Pons (tissue), 1 donor: ENCODE measurements at regions not wholly inside any gene's neighbourhood (a gene's known extent, or its start where the extent isn't known, plus 50 kb on each side); places are given as distances from the start of the nearest gene placed in this dataset.

Source experiments
- DNase-seq: peaks from one replicate; pipeline ENCODE4 v3.0.0-alpha.2; 2016; ENCODE audit warnings: low spot score

DNA sequence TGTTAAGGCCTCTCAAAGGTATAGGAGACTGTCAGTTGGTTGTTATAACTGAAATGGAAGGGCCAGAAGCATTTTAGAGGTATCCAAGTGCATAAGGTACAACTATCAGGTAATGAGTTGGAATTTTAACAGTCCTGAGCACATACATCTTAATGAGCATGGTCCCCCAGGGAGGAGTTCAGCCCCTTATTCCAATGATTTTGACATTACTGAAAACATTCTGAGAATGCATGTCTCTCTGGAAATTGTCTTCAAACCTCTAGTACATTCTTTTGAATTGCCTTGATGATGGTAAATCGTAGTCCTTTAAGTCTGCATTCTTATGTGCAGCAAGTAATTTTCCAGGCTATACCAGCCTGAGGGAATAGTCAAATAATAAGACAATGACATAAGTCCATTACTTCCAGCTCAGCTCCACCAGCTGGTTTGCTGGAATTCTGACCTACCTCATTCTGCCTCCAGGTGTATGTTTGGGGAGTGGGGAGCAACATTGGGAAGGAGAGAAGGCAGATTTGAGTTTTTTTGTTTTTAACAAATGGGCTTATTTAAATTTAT, 239.2 kb downstream of the MSRB3 start:
- DNase-seq: no peak

DNA sequence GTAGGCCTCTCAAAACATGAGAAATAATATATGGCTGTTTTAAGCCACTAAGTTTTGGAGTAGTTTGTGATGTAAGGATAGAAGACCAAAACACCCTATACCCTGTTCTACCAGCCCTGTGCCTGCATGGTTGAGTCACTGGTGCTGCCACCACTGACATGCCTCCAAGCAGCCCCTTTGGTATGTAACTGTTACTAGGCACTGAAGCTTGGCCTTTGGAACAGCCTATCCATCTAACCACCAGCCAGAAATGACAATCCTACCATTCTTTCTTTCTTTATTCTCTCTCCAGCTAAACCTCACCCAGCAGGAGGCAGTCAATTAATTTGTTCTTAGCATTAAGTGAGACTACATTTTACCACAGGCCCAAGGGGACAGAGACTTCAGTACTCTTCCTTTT, 240.3 kb downstream of the MSRB3 start:
- no peak for DNase-seq

DNA sequence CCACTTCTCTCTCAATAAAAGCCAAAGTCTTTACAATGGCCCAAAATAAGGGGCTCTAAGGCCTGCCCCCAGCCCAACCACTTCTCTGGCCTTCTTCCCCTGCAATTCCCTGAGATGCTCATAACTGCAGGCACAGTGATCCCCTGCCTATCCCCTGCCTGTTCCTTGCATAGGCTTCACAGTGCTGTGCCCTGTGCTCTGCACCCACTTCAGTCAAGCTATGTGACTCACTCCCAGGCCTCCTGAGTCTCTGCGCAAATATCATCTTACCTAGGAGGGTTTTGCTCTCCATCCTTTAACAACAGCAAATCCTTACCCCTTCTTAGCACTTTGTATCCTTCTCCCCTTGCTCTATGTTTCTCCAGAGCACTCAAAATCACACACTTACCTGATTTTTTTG, 242.2 kb downstream of the MSRB3 start:
- no peak for DNase-seq

DNA sequence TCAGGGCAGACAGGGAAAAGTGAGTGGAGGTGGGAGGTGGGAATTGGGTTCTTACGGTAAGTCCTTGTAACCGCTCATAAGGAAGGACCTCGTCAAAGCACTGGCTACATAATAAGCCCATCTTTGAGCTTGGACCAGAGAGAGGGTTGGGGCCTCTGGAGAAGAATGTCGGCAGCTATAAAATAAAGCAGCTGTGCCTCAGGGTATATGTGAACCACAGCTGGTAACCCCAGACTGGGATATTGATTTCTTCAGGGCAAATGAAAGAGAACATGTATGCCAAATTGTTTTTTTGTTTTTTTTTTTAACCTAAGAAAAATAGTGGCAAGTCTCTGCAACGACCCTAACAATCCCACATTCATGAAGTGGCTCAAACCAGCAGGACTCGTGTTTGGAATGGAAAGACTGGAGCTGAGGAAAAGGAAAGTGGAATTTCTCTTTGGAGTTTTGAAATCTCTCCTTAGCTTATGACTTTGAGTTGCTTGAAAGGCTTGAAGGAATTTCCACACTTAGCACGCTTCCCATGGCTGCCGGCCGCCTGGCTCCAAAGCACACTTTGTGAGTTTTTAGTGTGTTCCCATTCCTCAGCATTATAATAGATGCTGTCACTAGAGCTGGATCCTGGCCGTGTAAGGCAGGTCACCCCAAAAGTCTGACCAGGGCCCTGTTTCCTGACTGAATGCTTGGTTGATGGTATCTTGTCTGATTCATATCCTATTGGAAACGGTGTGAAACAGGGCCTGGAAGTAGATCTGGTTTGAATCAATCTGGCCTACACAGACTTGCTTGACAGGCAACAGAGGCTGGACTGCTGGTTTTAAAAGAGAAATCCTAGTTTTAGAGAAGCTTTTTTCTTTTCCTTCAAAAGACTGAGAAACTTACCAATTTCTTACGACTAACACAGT, 244.7 kb downstream of the MSRB3 start:
- no peak for DNase-seq

DNA sequence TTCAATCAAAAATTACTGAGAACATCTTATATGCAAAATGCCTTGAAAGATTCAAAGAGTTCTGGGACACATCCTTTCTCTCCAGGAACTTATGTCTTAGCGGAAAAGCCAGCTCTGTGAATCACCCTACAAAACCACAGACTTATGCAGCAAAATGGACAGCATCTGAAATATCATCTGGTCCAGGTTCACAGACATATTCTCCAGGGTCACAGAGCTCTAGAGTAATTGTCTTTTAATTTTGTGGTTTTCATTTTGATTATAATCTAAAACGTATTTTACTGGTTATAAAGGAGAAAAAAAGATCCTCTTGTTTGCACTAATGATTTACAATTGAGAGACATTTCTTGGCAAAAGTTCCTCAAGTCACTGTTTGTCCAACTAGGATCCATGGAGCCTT, 246.2 kb downstream of the MSRB3 start:
- no peak for DNase-seq

DNA sequence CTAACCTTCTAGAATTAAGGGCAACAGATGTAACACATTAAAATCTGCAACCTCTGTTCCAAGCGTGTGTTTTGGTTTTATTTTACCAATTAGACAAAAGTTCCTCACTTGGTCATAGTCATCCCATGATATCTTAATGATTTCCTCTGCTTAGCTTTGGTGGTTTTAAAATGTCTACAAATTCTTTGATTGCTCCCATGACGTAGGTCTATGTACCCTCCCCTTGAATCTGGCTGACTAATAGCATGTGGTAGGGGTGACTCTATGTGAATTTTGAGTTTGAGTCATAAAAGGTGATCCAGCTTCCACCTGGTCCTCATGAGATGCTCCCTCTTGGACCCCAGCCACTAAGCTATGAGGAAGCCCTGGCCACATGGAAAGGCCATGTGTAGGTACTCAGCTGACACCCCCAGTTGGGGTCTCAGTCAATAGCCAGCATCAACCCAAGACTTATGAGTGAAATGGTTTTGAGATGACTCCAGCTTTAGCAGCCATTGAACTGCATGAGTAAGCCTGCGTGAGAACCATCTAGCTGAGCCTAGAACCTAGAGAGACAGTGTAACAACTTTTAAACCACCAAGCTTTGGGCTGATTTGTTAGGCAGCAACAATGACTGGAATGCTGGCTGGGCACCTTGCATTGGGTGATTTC, 247.1 kb downstream of the MSRB3 start:
- DNase-seq: no peak

DNA sequence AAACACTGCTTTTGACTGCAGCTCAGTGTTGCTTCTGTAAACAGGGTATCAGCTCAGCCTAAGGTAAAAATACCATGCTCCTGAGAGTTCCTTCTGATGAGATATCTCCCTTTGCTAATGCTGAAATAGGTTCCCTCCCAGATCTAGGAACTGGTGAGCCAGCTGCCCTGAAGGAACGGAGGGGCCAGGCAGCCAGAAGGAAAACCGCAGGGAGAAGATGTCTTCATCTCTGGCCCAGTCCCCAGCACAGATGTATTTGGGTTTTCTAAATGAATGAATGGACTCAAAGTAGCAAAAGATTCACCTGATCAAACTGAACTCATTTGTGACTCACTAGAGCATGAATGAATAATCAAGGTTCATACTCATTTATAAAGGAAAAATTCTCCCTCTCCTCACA, 247.8 kb downstream of the MSRB3 start:
- no peak for DNase-seq

DNA sequence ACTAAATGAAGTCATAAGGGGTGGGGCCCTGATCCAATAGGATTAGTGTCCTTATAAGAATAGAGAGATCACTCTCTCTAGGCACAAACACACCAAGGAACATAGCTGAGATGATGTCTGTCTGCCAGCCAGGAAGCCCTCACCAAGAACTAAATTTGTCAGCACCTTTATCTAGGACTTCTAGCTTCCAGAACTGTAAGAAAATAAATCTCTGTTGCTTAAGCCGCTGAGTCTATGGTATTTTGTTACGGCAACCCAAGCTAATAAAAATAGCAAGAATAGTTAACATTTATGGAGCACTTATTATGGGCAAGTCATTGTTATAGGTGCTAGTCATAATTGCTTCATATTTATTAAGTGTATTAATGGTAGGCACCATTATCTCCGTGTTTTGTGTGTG, 249.6 kb downstream of the MSRB3 start:
- DNase-seq: no peak

DNA sequence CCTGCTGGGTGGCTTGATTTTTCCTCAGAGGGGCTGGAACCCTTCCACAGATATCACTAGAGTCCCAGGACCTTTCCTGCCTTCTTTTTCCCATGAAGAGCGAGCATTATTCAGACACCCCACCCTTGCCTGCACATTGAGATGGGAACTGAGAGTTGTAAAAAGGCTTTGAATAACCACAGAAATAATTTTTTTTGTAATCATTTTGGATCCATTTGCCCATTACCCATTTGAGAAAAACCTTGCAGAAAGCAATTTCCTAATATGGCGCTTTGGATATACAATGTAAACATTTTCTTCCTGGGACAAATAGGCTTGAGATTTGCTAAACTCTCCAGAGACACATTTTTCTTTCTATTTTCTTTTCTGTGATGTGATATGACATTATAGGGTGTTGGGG, 250.6 kb downstream of the MSRB3 start:
- no peak for DNase-seq

DNA sequence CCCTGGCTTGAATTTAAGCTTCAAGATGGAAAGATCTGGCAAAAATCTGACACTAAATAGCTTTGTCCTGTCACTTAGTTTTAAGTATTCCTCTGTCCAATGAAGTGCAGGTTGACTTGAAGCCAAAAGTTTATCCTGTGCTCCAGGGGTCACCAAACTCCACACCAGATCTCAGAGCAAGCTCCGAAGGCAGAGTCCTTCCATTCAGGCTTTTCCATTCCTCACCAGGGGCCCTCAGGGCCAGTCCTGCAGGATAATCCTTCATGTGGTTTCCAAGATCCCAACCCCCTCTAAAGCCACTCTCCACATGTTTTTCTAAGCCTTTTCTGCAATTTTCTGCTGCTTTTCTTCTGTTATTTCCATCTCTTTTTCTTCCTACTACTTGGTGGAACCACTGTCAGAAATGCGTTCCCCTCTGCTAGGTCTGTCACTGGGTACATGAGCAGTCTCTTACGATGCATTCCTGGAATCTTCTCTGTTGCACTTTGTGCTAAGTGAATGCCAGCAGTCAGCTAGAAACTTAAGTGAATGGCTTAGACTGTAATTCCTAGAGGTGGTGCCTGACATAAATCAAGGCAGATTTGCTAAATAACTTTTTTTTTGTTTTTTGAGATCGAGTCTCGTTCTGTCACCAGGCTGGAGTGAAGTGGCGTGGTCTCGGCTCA, 251.4 kb downstream of the MSRB3 start:
- DNase-seq: no peak

DNA sequence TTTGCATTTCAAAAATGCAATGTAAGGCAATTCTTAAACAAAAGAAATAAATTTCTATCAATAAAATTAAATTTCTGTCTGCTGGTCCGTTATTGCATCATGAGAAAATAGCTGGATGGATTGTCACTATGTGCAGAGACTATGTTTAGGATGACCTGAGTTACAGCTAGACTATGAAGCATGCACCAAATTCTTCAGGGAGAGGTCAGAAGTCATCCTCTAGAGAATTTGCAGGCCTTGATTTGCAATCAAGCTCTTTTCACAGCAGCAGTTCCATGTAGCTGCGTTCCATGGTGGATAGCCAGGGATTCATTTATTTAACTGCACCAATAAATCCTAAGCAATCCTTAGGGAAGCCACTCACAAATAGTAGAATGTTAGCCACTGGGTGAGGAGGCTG, 253.7 kb downstream of the MSRB3 start:
- no peak for DNase-seq

DNA sequence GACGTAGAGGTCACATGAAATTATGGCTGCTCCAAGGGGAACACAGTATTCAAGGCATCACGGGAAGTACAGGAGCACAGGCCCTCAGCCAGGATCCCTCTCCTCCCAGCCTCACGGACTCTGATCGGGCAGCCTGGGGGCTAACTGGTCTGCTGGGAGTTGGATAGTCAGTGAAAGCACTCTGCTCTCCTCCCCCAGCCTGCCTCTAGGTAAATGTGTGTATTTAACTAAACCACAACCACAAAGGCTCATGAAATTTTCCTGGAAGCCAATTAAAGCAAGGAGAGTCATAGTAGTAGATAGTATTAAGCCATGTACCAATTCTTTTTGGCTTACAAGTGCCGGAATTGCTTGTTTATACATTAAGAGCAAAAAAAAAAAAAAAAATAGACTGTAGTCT, 254.3 kb downstream of the MSRB3 start:
- DNase-seq: no peak

DNA sequence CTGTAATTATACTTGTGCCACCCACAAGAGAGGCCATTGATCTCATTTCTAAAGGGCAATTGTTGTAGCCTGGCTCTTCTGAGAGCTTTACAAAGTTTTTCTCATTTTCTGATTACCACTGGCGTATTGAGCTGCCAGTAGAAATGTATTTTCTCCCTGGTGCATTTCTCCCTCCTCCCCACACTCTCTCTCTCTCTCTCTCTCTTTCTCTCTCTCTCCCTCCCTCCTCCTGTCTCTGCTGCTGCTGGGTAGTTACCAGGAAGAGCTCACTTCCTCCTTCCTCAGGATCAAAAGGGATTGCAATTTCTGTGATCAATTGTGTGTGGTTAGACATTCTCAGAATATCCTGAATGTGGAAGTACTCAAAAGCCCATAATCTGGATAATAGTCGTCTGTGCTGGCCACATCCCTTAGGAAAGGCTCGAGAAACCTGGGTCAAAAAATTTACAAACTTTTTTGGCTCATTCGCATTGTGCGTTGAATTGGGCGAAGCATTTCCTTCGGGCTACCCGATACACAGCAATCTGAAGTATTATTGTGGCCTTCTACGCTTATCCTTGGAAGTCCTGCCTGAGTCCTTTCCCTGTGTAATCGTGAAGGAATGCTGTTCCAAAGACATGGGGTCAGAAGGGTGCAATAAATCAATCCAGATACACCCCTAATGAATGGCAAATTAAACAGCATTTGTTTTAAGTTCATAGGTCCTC, 254.8 kb downstream of the MSRB3 start:
- no peak for DNase-seq

DNA sequence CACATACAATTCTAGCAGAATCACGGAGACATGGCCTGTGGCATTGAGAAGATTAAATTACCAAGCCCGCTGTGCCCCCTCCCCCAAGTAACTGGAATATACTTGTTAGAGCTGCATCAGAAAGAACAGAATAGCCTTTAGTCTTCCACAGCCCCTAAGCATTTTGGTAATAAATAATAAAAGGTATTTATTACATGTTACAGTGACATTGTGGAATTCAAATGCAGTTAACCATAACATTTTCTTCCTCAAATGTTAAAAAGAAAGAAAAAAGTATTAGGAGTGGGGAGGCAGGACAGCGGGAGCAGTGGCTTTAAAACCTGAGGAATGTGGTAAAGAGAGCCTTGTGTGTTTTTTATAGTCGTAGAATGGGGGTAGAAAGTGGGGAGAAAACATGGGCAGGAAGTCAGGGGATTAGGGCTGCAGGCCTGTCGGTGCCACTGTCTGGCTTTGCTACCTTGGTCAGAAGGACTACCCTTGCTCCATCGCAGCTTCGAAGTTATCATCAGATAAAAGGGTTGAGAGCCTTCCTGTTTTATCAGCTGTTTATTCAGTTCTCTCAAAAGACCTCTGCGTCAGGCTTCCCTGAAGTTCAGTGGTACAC, 255.9 kb downstream of the MSRB3 start:
- no peak for DNase-seq

DNA sequence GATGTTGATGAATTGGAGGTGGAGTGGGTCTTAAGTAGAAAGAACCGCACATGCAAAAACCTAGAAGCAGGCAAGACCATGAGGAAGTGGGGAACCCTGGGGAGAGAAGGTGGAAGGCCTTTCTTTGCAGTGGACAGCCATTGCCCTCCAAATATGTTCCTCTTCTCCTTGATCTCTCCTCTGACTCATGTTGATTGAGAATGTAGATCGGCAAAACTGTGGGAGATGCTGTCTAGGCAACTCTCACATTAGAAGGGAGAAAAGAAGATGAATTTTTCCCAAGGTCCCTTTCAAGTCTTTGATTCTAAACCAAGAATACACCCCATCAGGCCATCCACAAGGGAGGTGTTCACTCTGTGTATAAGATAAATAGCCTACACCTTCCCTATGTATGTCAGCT, 257.5 kb downstream of the MSRB3 start:
- DNase-seq: no peak

DNA sequence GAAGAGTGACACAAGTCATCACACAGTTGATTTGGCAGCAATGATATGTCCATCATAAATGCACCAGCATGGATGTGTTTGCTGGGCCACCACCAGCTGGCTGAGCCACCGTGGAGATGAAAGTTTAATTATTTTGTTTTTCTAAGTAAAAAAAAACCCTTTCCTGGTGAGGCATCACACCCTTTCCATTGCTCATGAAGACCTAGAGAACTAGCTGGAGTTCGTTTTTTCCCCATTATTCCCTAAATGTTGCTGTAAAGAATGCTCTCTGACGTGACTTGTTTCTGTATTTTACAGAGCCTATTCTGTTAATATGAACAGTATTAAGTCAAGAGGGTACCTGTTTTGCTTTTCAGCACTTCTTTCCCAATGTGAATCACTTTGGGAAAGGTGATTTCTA, 257.9 kb downstream of the MSRB3 start:
- DNase-seq: no peak

DNA sequence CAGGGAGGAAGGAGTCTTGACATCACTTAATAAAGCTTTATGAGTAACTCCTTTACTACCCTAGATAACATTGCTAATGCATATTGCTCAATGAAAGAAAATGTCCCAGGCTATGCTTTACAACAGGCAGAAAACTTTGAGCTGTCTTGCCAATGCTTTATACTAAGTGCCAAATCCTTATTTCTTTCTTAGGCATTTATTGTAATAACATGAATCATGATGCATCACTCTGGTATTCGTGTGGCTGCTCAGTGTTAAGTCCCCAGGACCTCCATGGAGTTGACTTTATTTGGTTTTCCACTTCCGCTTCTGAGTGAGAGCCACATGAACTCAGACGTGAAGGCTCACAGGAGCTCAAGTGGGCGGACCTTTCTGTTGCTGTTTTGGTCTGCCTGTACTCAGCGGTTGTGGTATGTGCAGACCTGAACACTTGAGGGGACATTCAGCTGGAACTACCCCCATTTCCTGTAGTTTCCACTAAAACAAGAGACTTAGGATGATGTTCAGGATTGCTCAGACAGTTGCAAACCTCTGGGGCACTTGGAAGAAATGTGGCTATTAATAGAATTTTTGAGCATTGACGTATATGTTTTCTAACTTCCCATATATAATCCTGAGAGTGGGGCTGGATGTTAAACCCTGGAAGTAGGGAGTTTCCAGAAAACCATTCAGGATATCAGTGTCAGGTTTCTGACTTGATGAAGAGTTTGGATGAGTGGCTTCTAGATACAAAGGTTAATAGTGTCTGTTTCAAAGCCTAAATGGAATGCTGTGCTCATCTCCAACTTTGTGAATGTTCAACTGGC, 258.6 kb downstream of the MSRB3 start:
- no peak for DNase-seq

DNA sequence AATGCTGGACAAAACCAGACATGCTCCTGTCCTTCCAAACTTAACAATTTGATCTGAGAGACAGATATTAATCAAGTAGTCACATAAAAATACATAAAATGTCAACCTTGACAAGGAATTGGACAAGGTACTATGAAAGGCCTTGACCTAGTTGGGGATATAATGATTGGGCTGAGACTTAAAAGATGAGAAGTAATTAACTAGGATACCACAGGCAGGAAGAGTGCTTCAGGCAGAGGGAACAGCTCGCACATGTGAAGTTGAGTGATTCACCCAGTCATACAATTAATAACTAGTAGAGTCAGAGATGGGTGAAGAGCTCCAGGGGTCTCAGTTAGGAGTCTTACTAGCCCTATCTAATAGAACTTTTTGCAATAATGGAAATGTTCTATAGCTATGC, 259.5 kb downstream of the MSRB3 start:
- DNase-seq: no peak

DNA sequence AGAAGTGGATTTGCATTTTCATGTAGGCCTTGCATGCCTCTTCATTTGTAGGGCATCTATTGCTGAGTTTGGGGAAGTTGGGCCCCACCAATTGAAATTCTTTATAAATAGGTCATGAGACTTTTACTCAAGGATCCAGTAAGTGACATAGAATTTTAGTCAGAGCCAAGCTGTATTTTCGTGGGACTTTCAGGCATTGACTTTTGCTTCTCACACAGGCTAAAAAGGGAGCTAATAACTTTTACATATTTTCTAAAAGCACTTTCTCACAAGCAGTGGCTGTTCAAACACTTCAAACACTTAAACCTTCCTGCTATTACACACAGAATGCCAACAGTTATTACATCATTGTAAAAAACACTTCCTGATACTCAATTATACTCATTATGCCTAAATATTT, 260.5 kb downstream of the MSRB3 start:
- DNase-seq: no peak

DNA sequence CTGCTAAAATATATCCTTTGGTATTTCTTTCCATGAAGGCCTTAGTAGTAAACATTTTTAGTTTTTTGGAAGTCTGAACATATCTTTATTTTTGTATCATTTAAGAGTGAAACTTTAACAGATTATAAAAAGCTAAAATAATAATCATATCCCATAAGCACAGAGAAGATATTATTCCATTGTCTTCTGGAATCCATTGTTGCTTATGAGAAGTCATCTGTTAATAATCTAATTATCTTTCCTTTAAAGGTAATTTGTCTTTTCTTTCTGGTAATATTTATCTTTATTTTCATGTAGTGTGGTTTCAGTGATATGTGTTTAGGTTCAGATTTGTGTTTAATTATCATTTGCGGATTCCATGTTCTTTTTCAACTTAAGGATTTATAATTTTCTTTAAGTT, 261.7 kb downstream of the MSRB3 start:
- no peak for DNase-seq

DNA sequence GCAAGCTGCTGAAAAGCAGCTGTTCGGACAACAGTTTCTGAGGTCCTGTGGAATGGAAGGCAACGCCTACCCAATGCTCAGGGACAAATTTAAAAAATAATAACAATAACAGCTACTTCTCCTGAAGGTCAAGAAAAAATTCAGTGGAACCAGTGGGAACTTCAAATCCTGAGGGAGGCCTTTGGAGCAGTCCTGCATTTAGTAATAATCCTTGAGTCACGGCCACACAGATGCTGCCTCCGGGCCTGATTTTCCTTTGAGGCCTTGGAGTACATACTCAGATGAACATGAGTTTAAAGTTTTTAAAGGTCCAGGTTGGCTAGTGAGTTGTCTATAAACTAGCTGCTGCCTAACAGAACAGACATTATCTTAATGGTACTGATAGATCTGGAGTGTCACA, 268.0 kb downstream of the MSRB3 start:
- no peak for DNase-seq
